Sigmoid colon (tissue), 6 donors: ENCODE measurements at regions not wholly inside any gene's neighbourhood (a gene's known extent, or its start where the extent isn't known, plus 50 kb on each side); places are given as distances from the start of the nearest gene placed in this dataset.

ENCODE experiments used
- DNase-seq: peaks from one replicate; pipeline ENCODE4 v3.0.0-alpha.2; 2019
- H3K27ac ChIP-seq, 4 donors: fragments of 200-600 bp; sonication (generic); one replicate each; pipeline ENCODE4 v1.5.1; 2016 to 2019; ENCODE audit warnings: mild to moderate bottlenecking in 1 of 4
- H3K27me3 ChIP-seq, 3 donors: fragments of 200-600 bp; sonication (generic); one replicate each; pipeline ENCODE4 v1.5.1; 2019; ENCODE audit warnings: mild to moderate bottlenecking in 1 of 3
- H3K36me3 ChIP-seq, 4 donors: fragments of 200-600 bp; sonication (generic); one replicate each; pipeline ENCODE4 v1.5.1; 2016 to 2019
- H3K4me1 ChIP-seq, 4 donors: fragments of 200-600 bp; sonication (generic); one replicate each; pipeline ENCODE4 v1.5.1; 2017 to 2019
- H3K4me3 ChIP-seq, 4 donors: fragments of 200-600 bp; sonication (generic); one replicate each; pipeline ENCODE4 v1.5.1; 2017 to 2019; ENCODE audit warnings: mild to moderate bottlenecking in 2 of 4, moderate library complexity in 1 of 4
- H3K9me3 ChIP-seq, 4 donors: fragments of 200-600 bp in 3 of 4; sonication (generic) in 3 of 4; one replicate each; pipeline versions ENCODE4 v1.5.1 to v1.6.1; 2013 to 2019
- EP300 ChIP-seq, 4 donors: sonication (generic); formaldehyde crosslinking; IDR thresholded peaks; one replicate each; pipeline ENCODE4 v1.6.1; 2017; ENCODE audit warnings: antibody characterized with exemption in 4 of 4
- POLR2A ChIP-seq, 2 donors: fragments of 450-650 bp; IDR thresholded peaks; one replicate each; pipeline ENCODE4 v1.6.1; 2016; ENCODE audit warnings: antibody characterized with exemption in 2 of 2, mild to moderate bottlenecking in 2 of 2, moderate library complexity in 2 of 2
- POLR2AphosphoS5 ChIP-seq, 4 donors: sonication (generic); formaldehyde crosslinking; IDR thresholded peaks; one replicate each; pipeline ENCODE4 v1.6.1; 2017; ENCODE audit warnings: antibody characterized with exemption in 4 of 4
- WGBS, 2 donors: extraction: QIAGEN DNeasy Blood & Tissue Kit; methylation state at CpG; one replicate each; pipeline ENCODE4 v1.1.7; 2013; 5-methylcytosine and 5-hydroxymethylcytosine counted together
- intact Hi-C: fragments of 100-400 bp; cut with DNase I; formaldehyde crosslinking; loops from one replicate; pipeline ENCODE4 v1.15.1; 2023
- TF ChIP-seq, protein P1 (sequence below), 4 experiments: fragments of 450-650 bp in 3 of 4; fragments of 200-600 bp in 1 of 4; IDR thresholded peaks; one replicate each; pipeline ENCODE4 v1.5.1; 2016 to 2019; ENCODE audit warnings: antibody characterized with exemption in 4 of 4, mild to moderate bottlenecking in 3 of 4, moderate library complexity in 2 of 4
- donor health status: healthy with polysubstance abuse.
- donor health status: healthy.

DNA sequence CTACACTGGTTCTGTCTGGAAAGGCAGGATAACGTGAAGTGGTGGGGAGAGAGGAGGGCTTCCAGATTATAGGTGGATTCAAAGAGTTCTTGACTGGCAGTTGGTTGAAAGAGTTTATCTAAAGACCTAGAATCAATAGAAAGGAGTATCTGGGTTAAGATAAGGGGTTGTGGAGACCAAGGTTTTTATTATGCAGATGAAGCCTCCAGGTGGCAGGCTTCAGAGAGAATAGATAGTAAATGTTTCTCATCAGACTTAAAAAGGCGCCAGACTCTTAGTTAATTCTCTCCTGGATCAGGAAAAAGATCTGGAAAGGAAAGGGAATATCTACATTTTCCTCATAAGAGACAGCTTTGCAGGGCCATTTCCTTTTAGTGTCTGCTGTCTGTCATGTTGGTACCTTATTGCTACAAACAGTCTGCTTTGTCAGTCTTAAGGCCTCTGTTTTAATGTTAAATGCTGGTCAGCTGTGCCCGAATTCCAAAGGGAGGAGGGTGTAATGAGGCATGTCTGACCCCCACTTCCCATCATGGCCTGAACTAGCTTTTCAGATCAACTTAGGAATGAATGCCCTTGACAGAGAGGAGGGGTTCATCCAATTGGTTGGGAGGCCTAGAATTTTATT, 401.3 kb downstream of the FUT8 start:
- H3K4me1 ChIP-seq, result no peaks in the 10 kb centered on the region
- intact Hi-C loops, result no loop called here
- H3K4me3 ChIP-seq, result no peak overlapping the region
- TF ChIP-seq POLR2A (IDR thresholded peaks at IDR 0.05) (no peak), POLR2AphosphoS5 (IDR thresholded peaks at IDR 0.05) (no peak), EP300 (IDR thresholded peaks at IDR 0.05) (no peak)
- TF ChIP-seq, protein P1, sequence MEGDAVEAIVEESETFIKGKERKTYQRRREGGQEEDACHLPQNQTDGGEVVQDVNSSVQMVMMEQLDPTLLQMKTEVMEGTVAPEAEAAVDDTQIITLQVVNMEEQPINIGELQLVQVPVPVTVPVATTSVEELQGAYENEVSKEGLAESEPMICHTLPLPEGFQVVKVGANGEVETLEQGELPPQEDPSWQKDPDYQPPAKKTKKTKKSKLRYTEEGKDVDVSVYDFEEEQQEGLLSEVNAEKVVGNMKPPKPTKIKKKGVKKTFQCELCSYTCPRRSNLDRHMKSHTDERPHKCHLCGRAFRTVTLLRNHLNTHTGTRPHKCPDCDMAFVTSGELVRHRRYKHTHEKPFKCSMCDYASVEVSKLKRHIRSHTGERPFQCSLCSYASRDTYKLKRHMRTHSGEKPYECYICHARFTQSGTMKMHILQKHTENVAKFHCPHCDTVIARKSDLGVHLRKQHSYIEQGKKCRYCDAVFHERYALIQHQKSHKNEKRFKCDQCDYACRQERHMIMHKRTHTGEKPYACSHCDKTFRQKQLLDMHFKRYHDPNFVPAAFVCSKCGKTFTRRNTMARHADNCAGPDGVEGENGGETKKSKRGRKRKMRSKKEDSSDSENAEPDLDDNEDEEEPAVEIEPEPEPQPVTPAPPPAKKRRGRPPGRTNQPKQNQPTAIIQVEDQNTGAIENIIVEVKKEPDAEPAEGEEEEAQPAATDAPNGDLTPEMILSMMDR (IDR thresholded peaks at IDR 0.05), result no peak
- WGBS, 2 donors, result 86 to 95% methylated on average over 3 of the region's 3 CpGs
- H3K27ac ChIP-seq, result no peak overlapping the region
- no peaks in the 10 kb centered on the region for H3K27me3 ChIP-seq
- no peaks in the 10 kb centered on the region for H3K9me3 ChIP-seq
- no peaks in the 10 kb centered on the region for H3K36me3 ChIP-seq
- no peak for DNase-seq

DNA sequence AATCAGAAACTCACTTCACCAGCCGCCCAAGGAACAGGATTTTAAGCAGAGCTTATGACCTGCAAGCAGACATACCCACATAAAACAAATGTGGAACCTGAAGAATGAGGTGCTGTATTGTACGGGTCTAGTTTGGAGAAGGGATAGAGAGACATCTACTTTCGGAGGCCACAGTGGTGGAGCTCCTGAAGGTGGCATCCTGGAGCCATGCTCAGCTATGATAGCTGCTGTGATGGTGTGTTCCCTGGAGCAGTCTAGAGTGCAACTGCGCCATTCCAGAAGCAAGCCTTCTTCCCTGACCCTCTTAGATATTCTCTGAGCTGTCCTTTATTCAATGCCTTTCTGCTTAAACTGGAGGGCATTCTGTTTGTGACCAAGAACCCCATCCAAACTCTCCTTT, 402.6 kb downstream of the FUT8 start:
- no peak overlapping the region for H3K4me3 ChIP-seq
- H3K27ac ChIP-seq, result no peak overlapping the region
- no peaks in the 10 kb centered on the region for H3K36me3 ChIP-seq
- H3K4me1 ChIP-seq, result no peaks in the 10 kb centered on the region
- H3K27me3 ChIP-seq, result peaks cover 0 to 5% (median 0%) of the 10 kb centered on the region in 3 donors
- no peaks in the 10 kb centered on the region for H3K9me3 ChIP-seq
- 94 to 96% methylated on average over 4 of the region's 4 CpGs for WGBS, 2 donors
- no peak for DNase-seq
- no peak for TF ChIP-seq POLR2A (IDR thresholded peaks at IDR 0.05)
- no peak for TF ChIP-seq EP300 (IDR thresholded peaks at IDR 0.05)
- TF ChIP-seq, protein P1 (IDR thresholded peaks at IDR 0.05), result no peak
- no peak for TF ChIP-seq POLR2AphosphoS5 (IDR thresholded peaks at IDR 0.05)
- intact Hi-C loops, result no loop called here

DNA sequence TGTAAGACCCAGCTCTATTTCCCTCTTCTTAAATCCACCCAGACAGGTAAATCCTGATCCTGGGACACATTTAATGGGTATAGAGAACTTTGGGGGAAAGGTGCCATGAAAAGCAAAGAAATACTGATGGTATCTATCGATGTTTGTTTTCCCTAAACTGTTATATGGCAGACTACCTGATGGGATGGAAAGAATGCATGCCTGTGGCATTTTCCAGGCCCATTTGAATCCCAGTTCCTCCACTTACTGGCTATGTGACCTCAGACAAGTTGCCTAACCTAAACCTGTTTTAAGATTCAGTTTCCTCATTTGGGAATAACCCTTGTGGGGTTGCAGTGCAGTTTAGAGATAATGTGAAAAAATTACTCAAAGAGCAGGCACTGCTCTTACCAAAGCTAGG, 404.5 kb downstream of the FUT8 start:
- H3K4me3 ChIP-seq, result no peak overlapping the region
- H3K9me3 ChIP-seq, result no peaks in the 10 kb centered on the region
- intact Hi-C loops, result no loop called here
- H3K27ac ChIP-seq, result no peak overlapping the region
- peaks cover 0 to 5% (median 0%) of the 10 kb centered on the region in 3 donors for H3K27me3 ChIP-seq
- 98 to 99% methylated on average over 1 of the region's 1 CpG for WGBS, 2 donors
- DNase-seq, result no peak
- TF ChIP-seq, protein P1 (IDR thresholded peaks at IDR 0.05), result no peak
- TF ChIP-seq POLR2A (IDR thresholded peaks at IDR 0.05) (no peak), EP300 (IDR thresholded peaks at IDR 0.05) (no peak), POLR2AphosphoS5 (IDR thresholded peaks at IDR 0.05) (no peak)
- H3K36me3 ChIP-seq, result no peaks in the 10 kb centered on the region
- H3K4me1 ChIP-seq, result no peaks in the 10 kb centered on the region

DNA sequence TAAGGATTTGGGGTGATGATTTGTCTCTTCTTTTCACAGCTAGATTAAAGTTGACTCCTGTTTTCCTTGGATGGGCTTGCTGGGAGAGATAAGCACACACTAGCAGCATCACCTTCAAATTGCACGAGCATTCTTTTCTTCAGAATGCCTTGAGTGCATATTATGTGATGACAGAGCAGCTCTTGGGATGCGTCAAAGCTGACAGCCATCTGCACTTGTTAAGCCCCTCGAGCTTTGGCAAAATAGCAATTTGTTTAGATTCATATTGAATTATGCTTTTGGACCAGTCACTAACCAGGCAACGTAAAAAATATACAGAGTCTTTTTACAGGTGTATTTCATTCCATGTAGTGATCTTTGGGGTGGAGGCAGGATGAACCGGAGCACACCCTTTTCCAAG, 407.0 kb downstream of the FUT8 start:
- H3K4me1 ChIP-seq, result no peaks in the 10 kb centered on the region
- no peaks in the 10 kb centered on the region for H3K9me3 ChIP-seq
- no peak for DNase-seq
- H3K4me3 ChIP-seq, result no peak overlapping the region
- WGBS, 2 donors, result 86 to 92% methylated on average over 5 of the region's 5 CpGs
- no peaks in the 10 kb centered on the region for H3K36me3 ChIP-seq
- peaks cover 0 to 5% (median 0%) of the 10 kb centered on the region in 3 donors for H3K27me3 ChIP-seq
- intact Hi-C loops, result no loop called here
- H3K27ac ChIP-seq, result no peak overlapping the region
- TF ChIP-seq POLR2A (IDR thresholded peaks at IDR 0.05) (no peak), POLR2AphosphoS5 (IDR thresholded peaks at IDR 0.05) (no peak), EP300 (IDR thresholded peaks at IDR 0.05) (no peak)
- TF ChIP-seq, protein P1 (IDR thresholded peaks at IDR 0.05), result no peak

DNA sequence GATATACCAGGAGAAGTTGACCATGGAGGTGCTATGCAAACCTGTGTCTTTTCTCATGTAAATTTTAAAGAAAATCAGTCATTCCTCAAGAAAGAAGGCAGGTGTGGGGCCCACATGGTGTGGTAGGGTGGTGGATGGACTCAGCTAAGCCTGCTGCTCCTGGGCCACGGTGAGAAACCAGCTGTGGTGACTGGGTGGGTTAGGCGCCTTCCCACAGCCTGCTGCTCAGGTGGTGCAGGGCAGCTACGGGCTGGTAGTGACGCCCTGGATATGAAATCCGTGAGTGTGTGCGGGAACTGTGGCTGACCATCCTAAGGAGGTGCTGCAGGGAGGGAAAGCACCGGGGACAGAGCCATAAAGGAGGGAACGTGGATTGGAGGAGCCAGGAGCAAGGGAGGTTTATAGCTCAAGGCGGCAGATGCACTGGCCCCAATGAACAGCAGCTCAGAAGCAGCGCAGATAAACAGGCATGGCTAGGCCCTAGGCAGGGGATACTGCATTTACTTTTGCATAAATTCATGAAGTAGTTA, 408.8 kb downstream of the FUT8 start:
- no peaks in the 10 kb centered on the region for H3K36me3 ChIP-seq
- no peak for TF ChIP-seq POLR2AphosphoS5 (IDR thresholded peaks at IDR 0.05)
- TF ChIP-seq, protein P1 (IDR thresholded peaks at IDR 0.05), result no peak
- TF ChIP-seq EP300 (IDR thresholded peaks at IDR 0.05), result no peak
- TF ChIP-seq POLR2A (IDR thresholded peaks at IDR 0.05), result no peak
- H3K27me3 ChIP-seq, result peaks cover 0 to 5% (median 0%) of the 10 kb centered on the region in 3 donors
- no peaks in the 10 kb centered on the region for H3K4me1 ChIP-seq
- intact Hi-C loops, result no loop called here
- H3K27ac ChIP-seq, result no peak overlapping the region
- no peak overlapping the region for H3K4me3 ChIP-seq
- H3K9me3 ChIP-seq, result no peaks in the 10 kb centered on the region
- DNase-seq, result no peak
- 89 to 90% methylated on average over 10 of the region's 10 CpGs for WGBS, 2 donors
